WTC11 (cell line): ENCODE measurements at regions not wholly inside any gene's neighbourhood (a gene's known extent, or its start where the extent isn't known, plus 50 kb on each side); places are given as distances from the start of the nearest gene placed in this dataset.

Source experiments
- ATAC-seq: fragments of 200-7000 bp; cut with Tn5 transposase; 2 replicates; pipeline ENCODE4 v1.10.0; 2021; ENCODE audit warnings: mild to moderate bottlenecking, moderate library complexity
- CTCF ChIA-PET: fragments of 300-600 bp; sonication (Branson Sonifier 250); formaldehyde crosslinking; loops from one replicate; lab custom pipeline; 2021; ENCODE audit warnings: antibody characterized with exemption; lab: Charles Lee
- POLR2A ChIA-PET: fragments of 350-600 bp; sonication (Branson Sonifier 250); formaldehyde crosslinking; loops from one replicate; lab custom pipeline; 2021; ENCODE audit warnings: antibody characterized with exemption; lab: Charles Lee
- DNase-seq: peaks from one replicate; pipeline ENCODE4 v3.0.0; 2021; ENCODE audit warnings: low spot score
- H3K27ac Mint-ChIP-seq: 2 replicates; pipeline ENCODE4 v1.8.0; 2021; ENCODE audit warnings: mixed read lengths
- H3K27me3 Mint-ChIP-seq: 2 replicates; pipeline ENCODE4 v1.8.0; 2021; ENCODE audit warnings: low read depth, mild to moderate bottlenecking, moderate library complexity, mixed read lengths
- H3K36me3 Mint-ChIP-seq: 2 replicates; pipeline ENCODE4 v1.8.0; 2021; ENCODE audit warnings: mixed read lengths
- H3K4me1 Mint-ChIP-seq: 2 replicates; pipeline ENCODE4 v1.8.0; 2022; ENCODE audit warnings: mixed read lengths
- H3K4me3 Mint-ChIP-seq: 2 replicates; pipeline ENCODE4 v1.8.0; 2021; ENCODE audit warnings: mild to moderate bottlenecking, moderate library complexity, mixed read lengths
- H3K9me3 Mint-ChIP-seq: 2 replicates; pipeline ENCODE4 v1.8.0; 2021; ENCODE audit warnings: mixed read lengths
- ARID4B ChIP-seq: sonication (generic); formaldehyde crosslinking; IDR thresholded peaks from 2 replicates; pipeline ENCODE4 v1.8.0; 2023; ENCODE audit warnings: missing genetic modification reagents, mild to moderate bottlenecking, borderline replicate concordance
- ATF6 ChIP-seq: sonication (generic); formaldehyde crosslinking; IDR thresholded peaks from 2 replicates; pipeline ENCODE4 v1.8.1; 2023; ENCODE audit warnings: mild to moderate bottlenecking, missing genetic modification reagents
- IRF1 ChIP-seq: sonication (generic); formaldehyde crosslinking; IDR thresholded peaks from 2 replicates; pipeline ENCODE4 v1.8.0; 2023; ENCODE audit warnings: missing genetic modification reagents
- NFYB ChIP-seq: sonication (generic); formaldehyde crosslinking; conservative IDR thresholded peaks from 2 replicates; pipeline ENCODE4 v1.8.0; 2022; ENCODE audit warnings: low read depth, missing genetic modification reagents
- RORB ChIP-seq: fragments of 250-450 bp; sonication (Bioruptor Pico); IDR thresholded peaks from 2 replicates; pipeline ENCODE4 v1.9.0; 2021; ENCODE audit warnings: mild to moderate bottlenecking
- STAT6 ChIP-seq: sonication (generic); formaldehyde crosslinking; conservative IDR thresholded peaks from 2 replicates; pipeline ENCODE4 v1.8.1; 2023; ENCODE audit warnings: mild to moderate bottlenecking, low read depth, missing genetic modification reagents, moderate library complexity
- TEAD4 ChIP-seq: sonication (generic); formaldehyde crosslinking; IDR thresholded peaks from 2 replicates; pipeline ENCODE4 v1.8.0; 2022; ENCODE audit warnings: mild to moderate bottlenecking, missing genetic modification reagents
- USF1 ChIP-seq: sonication (generic); formaldehyde crosslinking; IDR thresholded peaks from 2 replicates; pipeline ENCODE4 v1.8.0; 2022; ENCODE audit warnings: mild to moderate bottlenecking, missing genetic modification reagents
- ZNF263 ChIP-seq: sonication (generic); formaldehyde crosslinking; IDR thresholded peaks from 2 replicates; pipeline ENCODE4 v1.8.1; 2022; ENCODE audit warnings: low read depth, mild to moderate bottlenecking, moderate library complexity, missing genetic modification reagents
- ZNF317 ChIP-seq: sonication (generic); formaldehyde crosslinking; IDR thresholded peaks from 2 replicates; pipeline ENCODE4 v1.8.1; 2023; ENCODE audit warnings: low read depth, mild to moderate bottlenecking, moderate library complexity, missing genetic modification reagents, borderline replicate concordance
- ZNF396 ChIP-seq: fragments of 250-450 bp; sonication (Bioruptor Pico); IDR thresholded peaks from 2 replicates; pipeline ENCODE4 v1.8.0; 2021; ENCODE audit warnings: mild to moderate bottlenecking, moderate library complexity, borderline replicate concordance
- ZNF425 ChIP-seq: fragments of 250-450 bp; sonication (Bioruptor Pico); conservative IDR thresholded peaks from 2 replicates; pipeline ENCODE4 v1.9.0; 2021; ENCODE audit warnings: mild to moderate bottlenecking

- TF ChIP-seq RORB (no peak), ZNF396 (CRISPR knock-in tag) (no peak), STAT6 (no peak), ZNF317 (CRISPR knock-in tag) (no peak), NFYB (CRISPR knock-in tag) (no peak), ZNF425 (CRISPR knock-in tag) (no peak), TEAD4 (no peak), ATF6 (CRISPR knock-in tag) (no peak)
Observed at GRCh38 chr6:68010936-68011335, 624.1 kb upstream of the ADGRB3 start (continued).

GRCh38 chr6:68008445-68008844 lies 626.6 kb upstream of the ADGRB3 start:
- CTCF ChIA-PET, result no interaction called here
- no peaks in the 10 kb centered on the region for H3K9me3 Mint-ChIP-seq
- no peaks in the 10 kb centered on the region for H3K36me3 Mint-ChIP-seq
- no peaks in the 10 kb centered on the region for H3K27me3 Mint-ChIP-seq
- H3K4me1 Mint-ChIP-seq, result peaks cover 7% of the 10 kb centered on the region
- H3K27ac Mint-ChIP-seq, result peak overlapping the region; percentile 4
- DNase-seq (no peak), ATAC-seq (no peak)
- no peak overlapping the region for H3K4me3 Mint-ChIP-seq
- TF ChIP-seq USF1 (no peak), ARID4B (no peak), IRF1 (CRISPR knock-in tag) (no peak), ZNF263 (CRISPR knock-in tag) (no peak)
- TF ChIP-seq, all 79 proteins: peak for 0
- POLR2A ChIA-PET, result no interaction called here
